Smooth muscle cell (in vitro differentiated cells): ENCODE measurements at regions not wholly inside any gene's neighbourhood (a gene's known extent, or its start where the extent isn't known, plus 50 kb on each side); places are given as distances from the start of the nearest gene placed in this dataset.

Source experiments
- DNase-seq: peaks from one replicate; lab custom pipeline; 2025; ENCODE audit not compliant: unreplicated experiment; lab: John Stamatoyannopoulos, UW
- H2AFZ ChIP-seq: fragments of 200-600 bp; sonication (generic); 2 replicates; pipeline ENCODE4 v1.6.0; 2016; ENCODE audit warnings: antibody characterized with exemption, low read depth, mild to moderate bottlenecking
- H3F3A ChIP-seq: fragments of 200-600 bp; sonication (generic); 2 replicates; pipeline ENCODE4 v1.6.0; 2017; ENCODE audit warnings: antibody characterized with exemption, low read depth
- H3K27ac ChIP-seq: fragments of 200-600 bp; sonication (generic); 2 replicates; pipeline ENCODE4 v1.5.1; 2016; ENCODE audit warnings: low read depth, mild to moderate bottlenecking
- H3K27me3 ChIP-seq: fragments of 200-600 bp; sonication (generic); 2 replicates; pipeline ENCODE4 v1.6.1; 2016; ENCODE audit warnings: low read depth, mild to moderate bottlenecking
- H3K36me3 ChIP-seq: fragments of 200-600 bp; sonication (generic); 2 replicates; pipeline ENCODE4 v1.5.1; 2016; ENCODE audit warnings: low read depth
- H3K4me1 ChIP-seq: fragments of 200-600 bp; sonication (generic); 2 replicates; pipeline ENCODE4 v1.5.1; 2016; ENCODE audit warnings: low read depth
- H3K4me2 ChIP-seq: fragments of 200-600 bp; sonication (generic); 2 replicates; pipeline ENCODE4 v1.6.0; 2016; ENCODE audit warnings: mild to moderate bottlenecking
- H3K4me3 ChIP-seq: fragments of 200-600 bp; sonication (generic); 2 replicates; pipeline ENCODE4 v1.5.1; 2016; ENCODE audit warnings: mild to moderate bottlenecking
- H3K79me2 ChIP-seq: fragments of 200-600 bp; sonication (generic); 2 replicates; pipeline ENCODE4 v1.6.0; 2016; ENCODE audit warnings: low read depth, mild to moderate bottlenecking
- H3K9ac ChIP-seq: fragments of 200-600 bp; sonication (generic); 2 replicates; pipeline ENCODE4 v1.6.0; 2016; ENCODE audit warnings: low read depth
- H3K9me3 ChIP-seq: fragments of 200-600 bp; sonication (generic); replicated peaks from 2 replicates; pipeline ENCODE4 v1.5.1; 2016; ENCODE audit warnings: low read depth
- H4K20me1 ChIP-seq: fragments of 200-600 bp; sonication (generic); 2 replicates; pipeline ENCODE4 v1.6.0; 2016; ENCODE audit warnings: low read depth
- CTCF ChIP-seq: fragments of 200-600 bp; sonication (generic); IDR thresholded peaks from 2 replicates; pipeline ENCODE4 v1.5.1; 2017; ENCODE audit warnings: borderline replicate concordance, mild to moderate bottlenecking, antibody characterized with exemption; ENCODE audit not compliant: insufficient read depth, poor library complexity, severe bottlenecking
- WGBS: methylation state at CpG from one replicate; pipeline ENCODE4 v1.1.7; 2016; ENCODE audit warnings: low lambda C conversion rate; 5-methylcytosine and 5-hydroxymethylcytosine counted together

GRCh38 chr3:82004266-82004665 is 242.8 kb upstream of the GBE1 start:
- no peak overlapping the region for H3K9ac ChIP-seq
- H3K27me3 ChIP-seq: no peaks in the 10 kb centered on the region
- no peak for TF ChIP-seq CTCF
- H3K4me2 ChIP-seq: no peak overlapping the region
- 94% methylated on average over 2 of the region's 2 CpGs for WGBS
- H3K36me3 ChIP-seq: no peaks in the 10 kb centered on the region
- no peaks in the 10 kb centered on the region for H3K79me2 ChIP-seq
- no peak overlapping the region for H3K27ac ChIP-seq
- H4K20me1 ChIP-seq: no peaks in the 10 kb centered on the region
- H3K4me1 ChIP-seq: peaks cover 19% of the 10 kb centered on the region
- H2AFZ ChIP-seq: no peak overlapping the region
- H3K9me3 ChIP-seq: no peaks in the 10 kb centered on the region
- no peak overlapping the region for H3K4me3 ChIP-seq
- DNase-seq: no peak
- H3F3A ChIP-seq: no peaks in the 10 kb centered on the region

GRCh38 chr3:82002986-82003642 is 241.7 kb upstream of the GBE1 start:
- WGBS: 86% methylated on average over 2 of the region's 2 CpGs
- TF ChIP-seq CTCF: no peak
- no peak overlapping the region for H2AFZ ChIP-seq

GRCh38 chr3:82002491-82002890 is 241.0 kb upstream of the GBE1 start:
- peaks cover 19% of the 10 kb centered on the region for H3K4me1 ChIP-seq
- WGBS: 94% methylated on average over 2 of the region's 2 CpGs
- no peak overlapping the region for H3K4me3 ChIP-seq
- no peak for DNase-seq
- TF ChIP-seq CTCF: no peak
- no peaks in the 10 kb centered on the region for H3K36me3 ChIP-seq
- no peak overlapping the region for H3K27ac ChIP-seq
- no peaks in the 10 kb centered on the region for H3F3A ChIP-seq
- H3K9me3 ChIP-seq: no peaks in the 10 kb centered on the region
- H3K9ac ChIP-seq: no peak overlapping the region
- H3K4me2 ChIP-seq: no peak overlapping the region
- no peak overlapping the region for H2AFZ ChIP-seq
- H4K20me1 ChIP-seq: no peaks in the 10 kb centered on the region
- H3K27me3 ChIP-seq: no peaks in the 10 kb centered on the region
- no peaks in the 10 kb centered on the region for H3K79me2 ChIP-seq

More at GRCh38 chr3:82002986-82003642, 241.7 kb upstream of the GBE1 start:
- Histone ChIP-seq H3K27ac (no peak overlapping the region), H3K27me3 (no peaks in the 10 kb centered on the region), H3K36me3 (no peaks in the 10 kb centered on the region), H3K9me3 (no peaks in the 10 kb centered on the region), H4K20me1 (no peaks in the 10 kb centered on the region), H3K4me1 (peaks cover 19% of the 10 kb centered on the region), H3K4me2 (no peak overlapping the region), H3K4me3 (no peak overlapping the region), H3K79me2 (no peaks in the 10 kb centered on the region), H3F3A (no peaks in the 10 kb centered on the region), H3K9ac (no peak overlapping the region)
- DNase-seq: no peak
